SK-N-SH treated with all-trans-retinoic acid at 6 μM for 48 hours (cell line): ENCODE measurements at regions not wholly inside any gene's neighbourhood (a gene's known extent, or its start where the extent isn't known, plus 50 kb on each side); places are given as distances from the start of the nearest gene placed in this dataset.

Experiments used
- CREB5 ChIP-seq: fragments of 250-450 bp; sonication (Bioruptor Pico); IDR thresholded peaks from 2 replicates; pipeline ENCODE4 v1.5.1; 2020; ENCODE audit warnings: low read depth, mild to moderate bottlenecking, moderate library complexity
- GLIS3 ChIP-seq: fragments of 250-450 bp; sonication (Bioruptor Pico); IDR thresholded peaks from 2 replicates; pipeline ENCODE4 v1.5.0; 2020; ENCODE audit warnings: mild to moderate bottlenecking, moderate library complexity
- ISL1 ChIP-seq: fragments of 250-450 bp; sonication (Bioruptor Pico); IDR thresholded peaks from 2 replicates; pipeline ENCODE4 v2.1.2; 2022; ENCODE audit warnings: mild to moderate bottlenecking, moderate library complexity
- OSR1 ChIP-seq: fragments of 250-450 bp; sonication (Bioruptor Pico); IDR thresholded peaks from 2 replicates; pipeline ENCODE4 v1.8.0; 2022; ENCODE audit warnings: moderate library complexity, mild to moderate bottlenecking, inconsistent platforms
- PATZ1 ChIP-seq: fragments of 250-450 bp; sonication (Bioruptor Pico); IDR thresholded peaks from 2 replicates; pipeline ENCODE4 v1.8.0; 2020; ENCODE audit warnings: mild to moderate bottlenecking, moderate library complexity, borderline replicate concordance
- PPARA ChIP-seq: fragments of 250-450 bp; sonication (Bioruptor Pico); IDR thresholded peaks from 2 replicates; pipeline ENCODE4 v1.5.0; 2020; ENCODE audit warnings: mild to moderate bottlenecking, borderline replicate concordance
- RARB ChIP-seq: fragments of 250-450 bp; sonication (Bioruptor Pico); IDR thresholded peaks from 2 replicates; pipeline ENCODE4 v1.8.0; 2021; ENCODE audit warnings: mild to moderate bottlenecking, moderate library complexity
- TCF4 ChIP-seq: fragments of 250-450 bp; sonication (Bioruptor Pico); IDR thresholded peaks from 2 replicates; pipeline ENCODE4 v1.8.0; 2021; ENCODE audit warnings: mild to moderate bottlenecking, moderate library complexity, borderline replicate concordance
- TSHZ2 ChIP-seq: fragments of 250-450 bp; sonication (Bioruptor Pico); IDR thresholded peaks from 2 replicates; pipeline ENCODE4 v1.5.0; 2020; ENCODE audit warnings: mild to moderate bottlenecking, moderate library complexity
- ZC3H10 ChIP-seq: fragments of 250-450 bp; sonication (Bioruptor Pico); IDR thresholded peaks from 2 replicates; pipeline ENCODE4 v1.5.1; 2021; ENCODE audit warnings: mild to moderate bottlenecking, moderate library complexity
- ZFP3 ChIP-seq: fragments of 250-450 bp; sonication (Bioruptor Pico); IDR thresholded peaks from 2 replicates; pipeline ENCODE4 v1.5.0; 2020; ENCODE audit warnings: mild to moderate bottlenecking, moderate library complexity
- ZFP30 ChIP-seq: fragments of 450-650 bp; formaldehyde crosslinking; IDR thresholded peaks from 2 replicates; pipeline ENCODE4 v1.5.0; 2022; ENCODE audit warnings: mild to moderate bottlenecking, moderate library complexity
- ZNF70 ChIP-seq: fragments of 450-650 bp; formaldehyde crosslinking; IDR thresholded peaks from 2 replicates; pipeline ENCODE4 v1.5.0; 2020; ENCODE audit warnings: mild to moderate bottlenecking, moderate library complexity
- TF ChIP-seq, protein P1 (sequence below): fragments of 250-450 bp; sonication (Bioruptor Pico); IDR thresholded peaks from 2 replicates; pipeline ENCODE4 v1.8.0; 2021; ENCODE audit warnings: low read depth, mild to moderate bottlenecking, moderate library complexity, borderline replicate concordance

DNA sequence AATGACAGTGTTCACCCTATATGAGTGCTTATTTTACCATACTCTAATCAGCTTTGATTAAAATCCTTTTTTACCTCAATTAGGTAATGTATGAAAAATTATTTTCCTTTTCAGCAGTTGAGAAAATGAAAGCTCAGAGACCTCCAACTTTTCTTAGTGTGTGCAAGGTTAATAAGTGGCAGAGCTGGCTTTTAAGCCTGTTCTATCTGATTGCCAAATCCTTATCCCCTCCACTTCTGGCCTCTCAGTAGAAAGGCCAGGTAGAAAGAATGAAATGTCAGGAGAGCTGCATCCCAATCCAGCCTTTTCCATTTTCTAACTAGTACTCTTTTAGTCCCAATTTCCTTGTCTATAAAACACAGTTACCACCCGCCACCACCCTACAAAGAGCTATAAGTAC is 67.6 kb upstream of the LCLAT1 start:
- no peak for TF ChIP-seq PATZ1
- TF ChIP-seq RARB (CRISPR knock-in tag): no peak
- no peak for TF ChIP-seq ZFP30 (CRISPR knock-in tag)
- no peak for TF ChIP-seq ISL1
- TF ChIP-seq ZFP3 (CRISPR knock-in tag): no peak
- TF ChIP-seq TSHZ2 (CRISPR knock-in tag): no peak
- TF ChIP-seq CREB5: no peak
- TF ChIP-seq, protein P1, sequence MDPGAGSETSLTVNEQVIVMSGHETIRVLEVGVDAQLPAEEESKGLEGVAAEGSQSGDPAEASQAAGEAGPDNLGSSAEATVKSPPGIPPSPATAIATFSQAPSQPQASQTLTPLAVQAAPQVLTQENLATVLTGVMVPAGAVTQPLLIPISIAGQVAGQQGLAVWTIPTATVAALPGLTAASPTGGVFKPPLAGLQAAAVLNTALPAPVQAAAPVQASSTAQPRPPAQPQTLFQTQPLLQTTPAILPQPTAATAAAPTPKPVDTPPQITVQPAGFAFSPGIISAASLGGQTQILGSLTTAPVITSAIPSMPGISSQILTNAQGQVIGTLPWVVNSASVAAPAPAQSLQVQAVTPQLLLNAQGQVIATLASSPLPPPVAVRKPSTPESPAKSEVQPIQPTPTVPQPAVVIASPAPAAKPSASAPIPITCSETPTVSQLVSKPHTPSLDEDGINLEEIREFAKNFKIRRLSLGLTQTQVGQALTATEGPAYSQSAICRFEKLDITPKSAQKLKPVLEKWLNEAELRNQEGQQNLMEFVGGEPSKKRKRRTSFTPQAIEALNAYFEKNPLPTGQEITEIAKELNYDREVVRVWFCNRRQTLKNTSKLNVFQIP (CRISPR knock-in tag): no peak
- TF ChIP-seq GLIS3 (CRISPR knock-in tag): no peak
- no peak for TF ChIP-seq ZC3H10 (CRISPR knock-in tag)
- TF ChIP-seq TCF4 (CRISPR knock-in tag): no peak
- no peak for TF ChIP-seq OSR1 (CRISPR knock-in tag)
- TF ChIP-seq PPARA (CRISPR knock-in tag): no peak
- no peak for TF ChIP-seq ZNF70 (CRISPR knock-in tag)
